ENCODE measurements at regions not wholly inside any gene's neighbourhood (a gene's known extent, or its start where the extent isn't known, plus 50 kb on each side); places are given as distances from the start of the nearest gene placed in this dataset.

DNA sequence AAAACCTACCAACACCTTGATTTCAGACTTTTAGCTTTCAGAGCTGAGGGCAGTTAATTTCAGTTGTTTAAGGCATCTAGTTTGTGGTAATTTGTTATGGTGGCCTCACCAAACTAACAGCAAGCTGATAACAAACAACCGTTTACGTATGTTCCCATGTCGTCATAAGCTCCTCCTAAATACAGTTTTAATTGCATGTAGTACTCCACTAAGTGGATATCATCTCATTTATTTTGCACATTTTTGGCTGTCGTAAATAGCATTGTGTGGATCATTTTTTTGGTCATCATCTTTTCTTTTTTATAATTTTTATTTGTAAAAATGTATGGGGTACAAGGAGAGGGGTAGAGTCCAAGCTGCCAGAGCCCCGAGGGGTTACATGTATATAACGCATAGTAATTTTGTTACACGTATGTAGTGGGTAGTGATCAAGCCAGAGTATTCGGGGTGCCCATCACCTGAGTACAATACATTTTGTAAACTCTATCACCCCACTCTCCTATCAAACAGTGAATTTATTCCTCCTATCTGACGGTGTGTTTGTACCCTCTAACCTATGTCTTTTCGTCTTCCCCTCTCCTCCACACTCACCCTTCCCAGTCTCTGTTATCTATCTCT is 89.2 kb upstream of the MYCN start:
- ATAC-seq (no peak), DNase-seq (no peak)
- 67 to 69% methylated on average over 10 of the region's 10 CpGs for WGBS, 2 donors
- no peak for TF ChIP-seq CTCF (IDR thresholded peaks at IDR 0.05)
- no peak for TF ChIP-seq POLR2A (IDR thresholded peaks at IDR 0.05)
- intact Hi-C loops (cut with DNase I) = no loop called here
- H3K36me3 ChIP-seq (replicated peaks in 1 of 2; ENCODE audit: insufficient read depth in 1 of 2, low read depth in 2 of 2) = no peaks in the 10 kb centered on the region
- no peaks in the 10 kb centered on the region for H3K4me1 ChIP-seq
- no peak overlapping the region for H3K4me3 ChIP-seq
- H3K27ac ChIP-seq = no peak overlapping the region
- peaks cover 0 to 6% (median 0%) of the 10 kb centered on the region in 3 donors for H3K9me3 ChIP-seq
- H3K27me3 ChIP-seq = no peaks in the 10 kb centered on the region

DNA sequence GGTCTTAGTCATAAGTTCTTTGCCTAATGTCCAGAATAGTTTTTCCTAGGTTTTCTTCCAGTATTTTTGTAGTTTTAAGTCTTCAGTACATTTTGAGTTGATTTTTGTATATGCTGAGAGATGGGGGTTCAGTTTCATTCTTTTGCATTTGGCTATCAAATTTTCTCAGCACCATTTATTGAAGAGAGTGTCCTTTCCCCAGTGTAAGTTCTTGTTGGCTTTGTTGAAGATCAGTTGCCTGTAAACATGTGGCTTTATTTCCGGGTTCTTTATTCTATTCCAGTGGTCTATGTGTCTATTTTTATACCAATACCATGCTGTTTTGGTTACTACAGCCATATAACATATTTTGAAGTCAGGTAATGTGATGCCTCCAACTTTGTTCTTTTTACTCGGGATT is 87.5 kb upstream of the MYCN start:
- no peak for DNase-seq
- 32 to 55% methylated on average over 2 of the region's 2 CpGs for WGBS, 2 donors
- H3K4me3 ChIP-seq = no peak overlapping the region

GRCh38 chr2:15853903-15854302 is 86.4 kb upstream of the MYCN start:
- Histone ChIP-seq H3K4me3 (no peak overlapping the region), H3K27ac (no peak overlapping the region), H3K36me3 (replicated peaks in 1 of 2; ENCODE audit: insufficient read depth in 1 of 2, low read depth in 2 of 2) (no peaks in the 10 kb centered on the region), H3K4me1 (no peaks in the 10 kb centered on the region), H3K27me3 (no peaks in the 10 kb centered on the region), H3K9me3 (peaks cover 0 to 6% (median 0%) of the 10 kb centered on the region in 3 donors)
- no peak for ATAC-seq
- no peak for DNase-seq
- 45 to 54% methylated on average over 3 of the region's 3 CpGs for WGBS, 2 donors
- TF ChIP-seq POLR2A (IDR thresholded peaks at IDR 0.05) (no peak), CTCF (IDR thresholded peaks at IDR 0.05) (no peak)
- intact Hi-C loops (cut with DNase I) = no loop called here

More for the DNA sequence above, 87.5 kb upstream of the MYCN start:
- H3K27me3 ChIP-seq = no peaks in the 10 kb centered on the region
- H3K36me3 ChIP-seq (replicated peaks in 1 of 2; ENCODE audit: insufficient read depth in 1 of 2, low read depth in 2 of 2) = no peaks in the 10 kb centered on the region
- no peaks in the 10 kb centered on the region for H3K4me1 ChIP-seq
- no peak overlapping the region for H3K27ac ChIP-seq
- ATAC-seq = no peak
- peaks cover 0 to 6% (median 0%) of the 10 kb centered on the region in 3 donors for H3K9me3 ChIP-seq
- intact Hi-C loops (cut with DNase I) = no loop called here
- TF ChIP-seq CTCF (IDR thresholded peaks at IDR 0.05) (no peak), POLR2A (IDR thresholded peaks at IDR 0.05) (no peak)

DNA sequence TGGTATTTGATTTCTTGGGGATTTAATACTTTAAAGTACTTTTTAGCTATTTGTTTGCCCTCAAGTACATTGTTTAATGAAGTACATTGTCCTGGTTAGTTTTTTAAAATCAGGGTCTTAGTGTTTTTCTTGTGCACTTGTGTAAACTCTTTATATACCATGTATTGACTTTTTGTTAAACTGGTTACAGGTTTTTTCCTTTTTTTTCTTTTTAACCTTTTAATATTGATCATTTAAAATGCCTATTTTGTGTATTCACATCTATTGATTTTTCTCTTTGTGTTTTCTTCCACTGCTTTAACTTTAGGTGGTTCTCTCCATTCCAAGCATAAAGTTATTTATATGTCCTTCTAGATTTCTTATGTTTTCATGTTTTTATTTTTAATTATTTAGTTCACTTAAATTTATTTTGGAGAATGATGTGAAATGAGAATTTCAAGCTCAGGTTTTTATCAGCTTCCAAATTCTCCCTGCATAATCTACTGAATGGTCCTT is 84.5 kb upstream of the MYCN start:
- no peak for DNase-seq
- Histone ChIP-seq H3K27ac (no peak overlapping the region), H3K9me3 (no peaks in the 10 kb centered on the region), H3K36me3 (replicated peaks in 1 of 2; ENCODE audit: insufficient read depth in 1 of 2, low read depth in 2 of 2) (no peaks in the 10 kb centered on the region), H3K4me1 (no peaks in the 10 kb centered on the region), H3K4me3 (no peak overlapping the region), H3K27me3 (no peaks in the 10 kb centered on the region)
- intact Hi-C loops (cut with DNase I) = no loop called here
- no peak for TF ChIP-seq CTCF (IDR thresholded peaks at IDR 0.05)
- TF ChIP-seq POLR2A (IDR thresholded peaks at IDR 0.05) = no peak
- no peak for ATAC-seq

GRCh38 chr2:15856318-15856717 is 84.0 kb upstream of the MYCN start:
- H3K4me3 ChIP-seq = no peak overlapping the region
- DNase-seq (no peak), ATAC-seq (no peak)
- no peaks in the 10 kb centered on the region for H3K36me3 ChIP-seq (replicated peaks in 1 of 2; ENCODE audit: insufficient read depth in 1 of 2, low read depth in 2 of 2)
- WGBS, 2 donors = 80% methylated on average over 3 of the region's 3 CpGs
- no peaks in the 10 kb centered on the region for H3K27me3 ChIP-seq
- H3K9me3 ChIP-seq = no peaks in the 10 kb centered on the region
- TF ChIP-seq POLR2A (IDR thresholded peaks at IDR 0.05) (no peak), CTCF (IDR thresholded peaks at IDR 0.05) (no peak)
- intact Hi-C loops (cut with DNase I) = no loop called here
- no peak overlapping the region for H3K27ac ChIP-seq
- H3K4me1 ChIP-seq = no peaks in the 10 kb centered on the region

Measured in body of pancreas (tissue), 4 donors.